WERI-Rb-1 (cell line): ENCODE measurements at regions not wholly inside any gene's neighbourhood (a gene's known extent, or its start where the extent isn't known, plus 50 kb on each side); places are given as distances from the start of the nearest gene placed in this dataset.

Experiments used
- DNase-seq: peaks from one replicate; pipeline ENCODE4 v3.0.0-alpha.2; 2020
- H3K27ac ChIP-seq: fragments of 250-450 bp; sonication (Bioruptor Pico); 2 replicates; pipeline ENCODE4 v1.5.1; 2020; ENCODE audit warnings: mild to moderate bottlenecking, moderate library complexity
- H3K27me3 ChIP-seq: fragments of 250-450 bp; sonication (Bioruptor Pico); 2 replicates; pipeline ENCODE4 v1.5.1; 2021; ENCODE audit warnings: mild to moderate bottlenecking, low read depth, moderate library complexity; ENCODE audit not compliant: insufficient read depth, severe bottlenecking
- H3K36me3 ChIP-seq: fragments of 250-450 bp; sonication (Bioruptor Pico); 2 replicates; pipeline ENCODE4 v1.5.1; 2020; ENCODE audit warnings: mild to moderate bottlenecking, moderate library complexity
- H3K4me3 ChIP-seq: 2 replicates; pipeline ENCODE4 v1.5.1; 2011; ENCODE audit warnings: low read depth, mild to moderate bottlenecking, control low read depth, low read length
- H3K9me3 ChIP-seq: fragments of 250-450 bp; sonication (Bioruptor Pico); 2 replicates; pipeline ENCODE4 v1.5.1; 2021; ENCODE audit warnings: mild to moderate bottlenecking, moderate library complexity; ENCODE audit not compliant: severe bottlenecking
- TF ChIP-seq, protein P1 (sequence below): IDR thresholded peaks from 2 replicates; pipeline ENCODE4 v1.5.1; 2011; ENCODE audit warnings: low read depth, mild to moderate bottlenecking, control low read depth, inconsistent platforms, low read length

DNA sequence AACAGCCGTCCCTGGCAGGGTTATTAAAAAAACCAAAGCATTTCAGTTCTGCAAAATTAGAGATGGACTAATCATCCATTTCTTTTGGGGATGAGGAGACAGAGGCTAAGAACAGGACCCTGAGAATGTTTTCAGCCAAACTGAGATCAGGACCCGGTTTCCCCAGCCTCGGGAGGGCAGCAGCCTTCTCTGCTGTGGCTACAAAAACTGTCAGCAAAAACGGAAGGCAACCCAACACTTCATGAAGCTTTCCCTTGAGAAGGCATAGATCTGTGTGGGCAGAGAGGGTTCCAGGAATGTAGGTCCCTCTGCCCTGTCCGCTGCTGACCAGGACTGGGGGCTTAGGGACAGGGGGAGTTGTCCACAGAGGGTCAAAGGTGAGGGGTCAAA is 313.5 kb downstream of the TCERG1L start:
- H3K4me3 ChIP-seq = no peak overlapping the region
- no peaks in the 10 kb centered on the region for H3K36me3 ChIP-seq
- DNase-seq = no peak
- H3K9me3 ChIP-seq = no peaks in the 10 kb centered on the region
- no peaks in the 10 kb centered on the region for H3K27me3 ChIP-seq
- H3K27ac ChIP-seq = no peak overlapping the region
- TF ChIP-seq, protein P1, sequence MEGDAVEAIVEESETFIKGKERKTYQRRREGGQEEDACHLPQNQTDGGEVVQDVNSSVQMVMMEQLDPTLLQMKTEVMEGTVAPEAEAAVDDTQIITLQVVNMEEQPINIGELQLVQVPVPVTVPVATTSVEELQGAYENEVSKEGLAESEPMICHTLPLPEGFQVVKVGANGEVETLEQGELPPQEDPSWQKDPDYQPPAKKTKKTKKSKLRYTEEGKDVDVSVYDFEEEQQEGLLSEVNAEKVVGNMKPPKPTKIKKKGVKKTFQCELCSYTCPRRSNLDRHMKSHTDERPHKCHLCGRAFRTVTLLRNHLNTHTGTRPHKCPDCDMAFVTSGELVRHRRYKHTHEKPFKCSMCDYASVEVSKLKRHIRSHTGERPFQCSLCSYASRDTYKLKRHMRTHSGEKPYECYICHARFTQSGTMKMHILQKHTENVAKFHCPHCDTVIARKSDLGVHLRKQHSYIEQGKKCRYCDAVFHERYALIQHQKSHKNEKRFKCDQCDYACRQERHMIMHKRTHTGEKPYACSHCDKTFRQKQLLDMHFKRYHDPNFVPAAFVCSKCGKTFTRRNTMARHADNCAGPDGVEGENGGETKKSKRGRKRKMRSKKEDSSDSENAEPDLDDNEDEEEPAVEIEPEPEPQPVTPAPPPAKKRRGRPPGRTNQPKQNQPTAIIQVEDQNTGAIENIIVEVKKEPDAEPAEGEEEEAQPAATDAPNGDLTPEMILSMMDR = no peak

DNA sequence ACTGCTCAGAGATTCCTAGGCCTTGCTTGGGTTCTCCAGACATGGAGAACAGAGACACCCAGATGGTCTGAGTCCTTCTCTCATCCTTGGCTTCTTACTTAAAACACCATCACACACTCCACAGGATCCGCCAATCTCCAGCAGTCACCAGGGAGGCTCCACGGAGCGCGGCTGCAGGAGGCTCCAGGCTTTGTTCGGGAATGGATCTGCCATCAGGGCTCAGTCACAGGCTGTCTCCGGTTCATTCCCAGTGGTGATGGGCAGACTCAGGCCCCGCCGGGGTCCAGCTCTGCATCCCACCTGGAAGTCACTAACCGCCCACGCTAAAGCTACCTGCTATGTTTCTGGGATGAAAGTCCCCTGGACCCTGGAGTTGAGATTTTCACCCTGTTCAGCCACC is 312.9 kb downstream of the TCERG1L start:
- no peak for DNase-seq
- no peaks in the 10 kb centered on the region for H3K27me3 ChIP-seq
- no peaks in the 10 kb centered on the region for H3K36me3 ChIP-seq
- H3K27ac ChIP-seq = no peak overlapping the region
- TF ChIP-seq, protein P1 = no peak
- no peak overlapping the region for H3K4me3 ChIP-seq
- no peaks in the 10 kb centered on the region for H3K9me3 ChIP-seq

DNA sequence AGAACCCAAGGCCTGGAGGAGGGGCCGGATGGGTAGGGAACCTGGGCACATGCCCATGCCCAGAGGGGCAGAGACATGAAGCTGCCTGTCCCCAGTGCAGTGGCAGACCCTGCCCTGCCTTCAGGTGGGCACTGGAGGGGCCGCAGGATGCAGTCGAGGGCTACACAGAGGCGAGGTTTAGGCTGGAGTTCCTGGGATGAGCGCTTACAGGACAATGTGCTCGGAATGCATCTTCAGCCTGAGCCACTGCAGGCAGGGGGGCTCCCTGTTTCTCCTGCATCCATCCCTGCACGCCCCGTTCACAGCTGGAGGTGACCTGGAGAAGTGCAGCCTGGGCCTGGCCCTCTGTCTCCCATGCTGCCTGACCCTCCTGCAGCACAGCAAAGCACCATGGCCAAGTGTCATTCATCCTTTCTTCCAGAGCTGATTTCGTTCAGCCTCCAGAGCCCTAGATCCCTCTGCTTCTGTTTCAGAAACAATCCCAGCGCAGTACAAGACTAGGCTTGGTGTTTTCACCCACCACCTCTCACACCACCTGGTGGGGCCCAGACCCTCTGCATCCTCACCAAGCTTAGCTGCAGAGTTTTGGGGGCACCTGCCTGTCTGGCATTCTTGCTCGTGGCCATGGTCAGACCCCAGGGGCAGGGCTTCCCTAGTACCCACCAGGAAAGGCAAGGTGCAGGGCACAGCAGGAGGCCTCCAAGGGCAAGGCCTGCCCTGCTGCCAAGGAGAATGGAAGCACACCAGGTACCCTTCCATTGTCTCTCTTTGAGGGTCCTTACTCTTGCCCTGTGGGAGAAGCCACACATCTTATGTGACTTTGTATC is 311.9 kb downstream of the TCERG1L start:
- TF ChIP-seq, protein P1 = no peak
- H3K9me3 ChIP-seq = no peaks in the 10 kb centered on the region
- DNase-seq = no peak

DNA sequence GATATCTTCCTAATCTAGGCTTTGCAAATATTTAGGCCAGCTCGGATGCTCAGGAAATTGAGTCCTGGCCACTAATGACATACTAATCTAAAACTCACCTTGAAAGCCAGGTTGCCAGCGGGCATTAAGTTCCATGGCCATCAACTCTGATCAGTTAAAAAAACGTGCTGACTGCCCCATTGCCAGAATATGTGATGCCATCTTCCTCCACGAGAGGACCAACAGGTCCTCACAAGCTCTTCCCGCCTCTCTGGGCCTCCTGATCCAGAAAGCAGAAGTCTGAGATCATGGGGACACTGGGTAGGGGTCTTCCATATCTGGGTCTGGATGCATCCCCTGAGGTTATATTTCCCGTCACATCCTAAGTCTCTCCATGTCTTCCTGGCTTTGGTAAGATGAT is 311.3 kb downstream of the TCERG1L start:
- Histone ChIP-seq H3K27ac (no peak overlapping the region), H3K9me3 (no peaks in the 10 kb centered on the region), H3K36me3 (no peaks in the 10 kb centered on the region), H3K27me3 (no peaks in the 10 kb centered on the region), H3K4me3 (no peak overlapping the region)
- TF ChIP-seq, protein P1 = no peak
- no peak for DNase-seq

More for the DNA sequence above, 311.9 kb downstream of the TCERG1L start:
- Histone ChIP-seq H3K36me3 (no peaks in the 10 kb centered on the region), H3K4me3 (no peak overlapping the region), H3K27me3 (no peaks in the 10 kb centered on the region), H3K27ac (no peak overlapping the region)

DNA sequence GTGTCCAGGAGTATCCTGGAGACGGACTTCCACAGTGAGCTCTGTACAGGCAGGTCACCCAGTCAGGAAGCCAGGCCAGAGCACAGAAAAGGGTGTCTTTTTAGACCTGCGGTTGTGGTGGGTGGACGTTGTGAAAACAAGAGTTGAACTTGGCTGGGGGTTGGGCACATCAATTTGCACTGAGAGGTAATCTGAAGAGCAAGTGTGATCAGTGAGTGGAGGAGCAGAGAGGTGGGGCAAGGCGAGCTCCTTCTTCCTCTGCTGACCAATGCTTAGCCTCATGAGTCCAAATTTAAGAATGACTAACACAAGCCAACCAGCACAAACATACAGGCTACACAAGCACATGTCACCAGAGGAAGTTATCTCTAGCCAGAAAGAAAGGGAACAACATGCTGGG is 310.8 kb downstream of the TCERG1L start:
- Histone ChIP-seq H3K9me3 (no peaks in the 10 kb centered on the region), H3K27me3 (no peaks in the 10 kb centered on the region), H3K27ac (no peak overlapping the region), H3K36me3 (no peaks in the 10 kb centered on the region), H3K4me3 (no peak overlapping the region)
- TF ChIP-seq, protein P1 = no peak
- DNase-seq = no peak

DNA sequence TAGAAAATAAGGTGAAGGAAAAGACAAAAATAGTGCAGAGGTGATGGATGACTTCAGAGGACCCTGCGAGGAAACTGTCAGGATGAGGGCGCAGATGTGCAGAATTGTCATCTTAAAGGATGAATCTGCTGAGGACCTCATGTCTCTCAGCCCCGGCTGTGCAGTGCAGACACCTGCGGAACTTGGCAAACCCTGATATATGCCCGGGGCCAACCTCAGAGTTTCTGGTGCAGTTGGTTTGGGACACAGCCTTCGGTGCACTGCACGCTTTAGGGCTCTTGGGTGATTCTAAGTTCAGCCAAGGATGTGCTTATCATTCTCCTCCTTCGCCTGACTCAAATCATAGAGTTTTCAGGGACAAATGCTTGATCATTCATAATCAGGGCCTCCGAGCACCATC is 310.1 kb downstream of the TCERG1L start:
- TF ChIP-seq, protein P1 = no peak
- Histone ChIP-seq H3K9me3 (no peaks in the 10 kb centered on the region), H3K4me3 (no peak overlapping the region), H3K36me3 (no peaks in the 10 kb centered on the region), H3K27me3 (no peaks in the 10 kb centered on the region), H3K27ac (no peak overlapping the region)
- DNase-seq = no peak
